Mesenchymal stem cell (in vitro differentiated cells and primary cell): ENCODE measurements at regions not wholly inside any gene's neighbourhood (a gene's known extent, or its start where the extent isn't known, plus 50 kb on each side); places are given as distances from the start of the nearest gene placed in this dataset.
A peak's percentile ranks its signal among the peaks of the same experiment; 100 is the strongest.

Source experiments
- DNase-seq: peaks from one replicate; pipeline ENCODE4 v3.0.0-alpha.2; 2013
- H2AFZ ChIP-seq: one replicate; pipeline ENCODE4 v1.6.1; 2013; ENCODE audit warnings: low read depth, mild to moderate bottlenecking, control low read depth, inconsistent platforms, low read length, moderate library complexity
- H2AK5ac ChIP-seq: 2 replicates; pipeline ENCODE4 v1.6.1; 2013; ENCODE audit warnings: low read length, moderate library complexity, mild to moderate bottlenecking, inconsistent platforms; ENCODE audit not compliant: severe bottlenecking
- H2BK120ac ChIP-seq: one replicate; pipeline ENCODE4 v1.6.1; 2013; ENCODE audit warnings: low read depth, mild to moderate bottlenecking, inconsistent platforms, low read length, moderate library complexity
- H2BK12ac ChIP-seq, 2 experiments: one replicate each; pipeline ENCODE4 v1.6.1; 2013; ENCODE audit warnings: inconsistent platforms in 2 of 2, low read length in 2 of 2, mild to moderate bottlenecking in 2 of 2, moderate library complexity in 2 of 2, control low read depth in 1 of 2
- H2BK15ac ChIP-seq: one replicate; pipeline ENCODE4 v1.6.1; 2013; ENCODE audit warnings: mild to moderate bottlenecking, low read depth, inconsistent platforms; ENCODE audit not compliant: poor library complexity, severe bottlenecking
- H2BK5ac ChIP-seq: 2 replicates; pipeline ENCODE4 v1.6.1; 2013; ENCODE audit warnings: low read depth, mild to moderate bottlenecking, low read length, control low read depth, inconsistent platforms; ENCODE audit not compliant: poor library complexity, severe bottlenecking
- H3K14ac ChIP-seq, 2 experiments: one replicate each; pipeline ENCODE4 v1.6.1; 2013; ENCODE audit warnings: inconsistent platforms in 2 of 2, low read length in 2 of 2, control low read depth in 1 of 2, mild to moderate bottlenecking in 1 of 2, moderate library complexity in 1 of 2
- H3K18ac ChIP-seq, 2 experiments: one replicate each; pipeline ENCODE4 v1.6.1; 2013; ENCODE audit warnings: inconsistent platforms in 2 of 2, low read length in 2 of 2, control low read depth in 1 of 2, low read depth in 1 of 2, mild to moderate bottlenecking in 1 of 2
- H3K23ac ChIP-seq, 2 experiments: one replicate each; pipeline ENCODE4 v1.6.1; 2013; ENCODE audit warnings: inconsistent platforms in 2 of 2, low read length in 2 of 2, mild to moderate bottlenecking in 2 of 2, moderate library complexity in 2 of 2, control low read depth in 1 of 2
- H3K27ac ChIP-seq: 2 replicates; pipeline ENCODE4 v1.5.1; 2013; ENCODE audit warnings: mild to moderate bottlenecking, moderate library complexity, low read length, control low read depth, inconsistent platforms; ENCODE audit not compliant: poor library complexity, severe bottlenecking
- H3K27me3 ChIP-seq, 2 experiments: 2 replicates each; pipeline versions ENCODE4 v1.6.1 to v1.7.0; 2013; ENCODE audit warnings: low read length in 2 of 2, mild to moderate bottlenecking in 2 of 2, moderate library complexity in 2 of 2, control low read depth in 1 of 2, inconsistent platforms in 1 of 2; ENCODE audit not compliant: control insufficient read depth in 1 of 2, insufficient read depth in 1 of 2
- H3K36me3 ChIP-seq, 2 experiments: 2 replicates each; pipeline versions ENCODE4 v1.6.1 to v1.7.0; 2013; ENCODE audit warnings: low read length in 2 of 2, control low read depth in 1 of 2, inconsistent platforms in 1 of 2, low read depth in 1 of 2, mild to moderate bottlenecking in 1 of 2; ENCODE audit not compliant: insufficient read depth in 2 of 2, control insufficient read depth in 1 of 2
- H3K4ac ChIP-seq, 2 experiments: one replicate each; pipeline ENCODE4 v1.6.1; 2013; ENCODE audit warnings: inconsistent platforms in 2 of 2, low read length in 2 of 2, mild to moderate bottlenecking in 2 of 2, moderate library complexity in 2 of 2, control low read depth in 1 of 2, low read depth in 1 of 2
- H3K4me1 ChIP-seq: 2 replicates; pipeline ENCODE4 v1.6.1; 2013; ENCODE audit warnings: low read depth, low read length, control low read depth; ENCODE audit not compliant: control insufficient read depth, insufficient read depth
- H3K4me2 ChIP-seq: 2 replicates; pipeline ENCODE4 v1.6.1; 2013; ENCODE audit warnings: low read length, mild to moderate bottlenecking, inconsistent platforms; ENCODE audit not compliant: poor library complexity, severe bottlenecking
- H3K4me3 ChIP-seq, 2 experiments: 2 replicates each; pipeline versions ENCODE4 v1.5.1 to v1.7.0; 2013; ENCODE audit warnings: low read length in 2 of 2, mild to moderate bottlenecking in 2 of 2, control low read depth in 1 of 2, low read depth in 1 of 2; ENCODE audit not compliant: insufficient read depth in 1 of 2
- H3K79me1 ChIP-seq: replicated peaks from 2 replicates; pipeline ENCODE4 v1.6.1; 2013; ENCODE audit warnings: mild to moderate bottlenecking, control low read depth, low read length, inconsistent platforms; ENCODE audit not compliant: poor library complexity, severe bottlenecking
- H3K9ac ChIP-seq: 2 replicates; pipeline ENCODE4 v1.7.0; 2013; ENCODE audit warnings: mild to moderate bottlenecking, low read length, moderate library complexity
- H3K9me3 ChIP-seq: 2 replicates; pipeline ENCODE4 v1.7.0; 2013; ENCODE audit warnings: mild to moderate bottlenecking, low read length; ENCODE audit not compliant: control insufficient read depth
- H4K8ac ChIP-seq: one replicate; pipeline ENCODE4 v1.6.1; 2013; ENCODE audit warnings: inconsistent platforms, mild to moderate bottlenecking, low read length, moderate library complexity
- H4K91ac ChIP-seq: one replicate; pipeline ENCODE4 v1.6.1; 2013; ENCODE audit warnings: mild to moderate bottlenecking, low read length, inconsistent platforms
- WGBS: methylation state at CpG from one replicate; pipeline ENCODE4 v1.1.7; 2013; ENCODE audit warnings: mixed read lengths; 5-methylcytosine and 5-hydroxymethylcytosine counted together

DNA sequence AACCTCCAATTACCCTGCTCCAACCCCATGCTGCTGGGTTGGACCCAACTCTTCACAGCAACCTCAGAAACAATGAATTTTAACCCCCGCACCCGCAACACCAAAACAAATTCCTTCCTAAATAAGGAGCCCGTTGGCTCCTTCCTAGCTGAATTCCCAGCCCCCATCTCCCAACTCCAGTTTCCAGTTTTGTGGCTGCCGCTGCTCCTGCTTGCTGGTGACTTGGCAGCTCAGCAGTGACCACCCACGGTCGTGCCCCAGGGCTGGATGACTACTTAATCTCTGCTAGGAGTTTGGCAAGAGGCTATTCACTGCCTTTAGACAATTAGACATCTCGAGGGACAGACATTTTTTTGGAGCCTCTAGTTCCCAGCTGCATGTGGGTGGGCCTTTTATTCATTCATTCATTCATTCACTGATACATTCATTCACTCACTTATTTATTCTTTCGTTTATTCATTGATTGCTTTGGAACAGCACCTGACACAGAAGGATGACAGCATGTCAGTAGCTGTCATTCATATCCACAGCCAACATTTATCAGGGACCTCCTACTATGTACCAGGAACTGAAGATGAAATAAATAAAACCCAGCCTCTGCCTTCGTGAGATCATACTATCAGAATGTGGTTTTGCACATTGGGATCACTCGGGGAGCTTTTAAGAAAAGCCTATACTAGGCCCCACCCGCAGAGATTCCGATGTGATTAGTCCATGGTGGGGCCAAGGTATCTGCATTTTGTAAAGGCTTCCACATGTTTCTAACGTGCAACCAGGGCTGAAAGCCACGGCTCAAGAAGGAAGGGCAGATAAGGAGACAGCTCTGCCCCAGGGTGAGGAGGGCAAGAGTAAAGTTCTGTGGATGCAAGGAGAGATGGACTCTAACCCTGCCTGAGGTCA lies 256.5 kb downstream of the SHQ1 start:
- H2BK5ac ChIP-seq: no peak overlapping the region
- H3K18ac ChIP-seq: no peak overlapping the region
- H3K9me3 ChIP-seq: no peaks in the 10 kb centered on the region
- no peaks in the 10 kb centered on the region for H3K79me1 ChIP-seq
- peak overlapping the region; percentile 12 for H3K27ac ChIP-seq
- no peak overlapping the region for H4K8ac ChIP-seq
- H3K23ac ChIP-seq: no peak overlapping the region
- no peak overlapping the region for H3K14ac ChIP-seq
- no peak overlapping the region for H3K4me2 ChIP-seq
- no peak overlapping the region for H2BK12ac ChIP-seq
- peaks cover 14% of the 10 kb centered on the region for H3K4me1 ChIP-seq
- peak overlapping the region; percentile 33 for H2BK15ac ChIP-seq
- H3K36me3 ChIP-seq: no peaks in the 10 kb centered on the region
- no peak overlapping the region for H2BK120ac ChIP-seq
- peaks cover under 1 to 57% of the 10 kb centered on the region in 2 experiments for H3K27me3 ChIP-seq
- WGBS: 40% methylated on average over 14 of the region's 14 CpGs
- no peak overlapping the region for H2AFZ ChIP-seq
- H3K9ac ChIP-seq: peak overlapping the region; percentile 58
- no peak overlapping the region for H4K91ac ChIP-seq
- no peak overlapping the region for H2AK5ac ChIP-seq
- peak overlapping the region in 1 of 2 experiments; percentile 25 for H3K4me3 ChIP-seq
- no peak overlapping the region for H3K4ac ChIP-seq
- peak; percentile 67 for DNase-seq

GRCh38 chr3:72590732-72591221 lies 257.5 kb downstream of the SHQ1 start:
- Histone ChIP-seq H2BK12ac (no peak overlapping the region), H3K9ac (peak overlapping the region; percentile 58), H4K8ac (peak overlapping the region; percentile 62), H3K27me3 (peaks cover 0 to 56% of the 10 kb centered on the region in 2 experiments), H3K4ac (no peak overlapping the region), H3K18ac (no peak overlapping the region), H3K4me3 (peak overlapping the region in 1 of 2 experiments; percentile 25), H3K79me1 (no peaks in the 10 kb centered on the region), H2BK5ac (no peak overlapping the region), H3K14ac (no peak overlapping the region), H4K91ac (no peak overlapping the region), H2BK120ac (no peak overlapping the region), H3K4me1 (peaks cover 10% of the 10 kb centered on the region), H3K9me3 (no peaks in the 10 kb centered on the region), H3K23ac (no peak overlapping the region), H2AFZ (no peak overlapping the region), H2AK5ac (no peak overlapping the region), H3K36me3 (no peaks in the 10 kb centered on the region), H2BK15ac (no peak overlapping the region), H3K27ac (no peak overlapping the region), H3K4me2 (no peak overlapping the region)
- no peak for DNase-seq
- 47% methylated on average over 12 of the region's 12 CpGs for WGBS

DNA sequence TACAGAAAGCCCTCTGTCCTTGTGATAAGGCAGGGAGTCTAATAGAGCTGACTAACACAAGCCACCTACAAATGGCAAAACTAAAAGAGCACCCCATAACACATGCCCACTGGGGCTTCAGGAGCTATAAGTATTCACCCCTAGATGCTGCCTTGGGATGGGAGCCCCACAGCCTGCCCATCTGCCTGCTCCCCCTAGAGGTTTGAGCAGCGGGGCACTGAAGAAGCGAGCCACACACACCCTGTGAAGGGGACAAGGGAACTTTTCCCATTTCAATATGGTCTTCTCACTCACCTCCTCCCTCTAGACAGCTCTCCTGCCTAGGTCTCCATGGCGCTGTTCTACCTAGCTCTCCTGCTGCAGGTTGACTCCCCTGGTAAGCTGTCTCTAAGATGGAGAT lies 261.0 kb downstream of the SHQ1 start:
- no peak overlapping the region for H2BK12ac ChIP-seq
- WGBS: 94% methylated on average over 3 of the region's 3 CpGs

GRCh38 chr3:72586694-72587093 lies 261.6 kb downstream of the SHQ1 start:
- Histone ChIP-seq H4K91ac (no peak overlapping the region), H3K4me2 (no peak overlapping the region), H3K4me1 (peaks cover 5% of the 10 kb centered on the region), H3K4ac (no peak overlapping the region), H3K36me3 (no peaks in the 10 kb centered on the region), H3K27me3 (peaks cover 0 to 44% of the 10 kb centered on the region in 2 experiments), H3K4me3 (no peak overlapping the region), H3K18ac (no peak overlapping the region), H3K23ac (peak overlapping the region in 1 of 2 experiments; percentile 67), H4K8ac (no peak overlapping the region), H2BK5ac (no peak overlapping the region), H2BK15ac (no peak overlapping the region), H3K9ac (no peak overlapping the region), H3K79me1 (no peaks in the 10 kb centered on the region), H3K14ac (no peak overlapping the region), H2AK5ac (no peak overlapping the region), H3K9me3 (no peaks in the 10 kb centered on the region), H2AFZ (no peak overlapping the region), H2BK12ac (no peak overlapping the region), H2BK120ac (no peak overlapping the region), H3K27ac (no peak overlapping the region)
- 93% methylated on average over 7 of the region's 7 CpGs for WGBS
- DNase-seq: no peak

More for the DNA sequence above, 261.0 kb downstream of the SHQ1 start:
- H3K4ac ChIP-seq: no peak overlapping the region
- no peak for DNase-seq
- H2AK5ac ChIP-seq: no peak overlapping the region
- H3K4me2 ChIP-seq: no peak overlapping the region
- no peak overlapping the region for H3K9ac ChIP-seq
- no peaks in the 10 kb centered on the region for H3K36me3 ChIP-seq
- no peak overlapping the region for H4K91ac ChIP-seq
- H3K27ac ChIP-seq: no peak overlapping the region
- no peak overlapping the region for H2BK120ac ChIP-seq
- peaks cover 0 to 39% of the 10 kb centered on the region in 2 experiments for H3K27me3 ChIP-seq
- H2BK15ac ChIP-seq: no peak overlapping the region
- H3K9me3 ChIP-seq: no peaks in the 10 kb centered on the region
- no peak overlapping the region for H3K14ac ChIP-seq
- no peak overlapping the region for H2BK5ac ChIP-seq
- no peak overlapping the region for H3K4me3 ChIP-seq
- H2AFZ ChIP-seq: no peak overlapping the region
- H3K4me1 ChIP-seq: peaks cover 8% of the 10 kb centered on the region
- H4K8ac ChIP-seq: no peak overlapping the region
- no peak overlapping the region for H3K18ac ChIP-seq
- H3K79me1 ChIP-seq: no peaks in the 10 kb centered on the region
- no peak overlapping the region for H3K23ac ChIP-seq
